ENCODE measurements at regions not wholly inside any gene's neighbourhood (a gene's known extent, or its start where the extent isn't known, plus 50 kb on each side); places are given as distances from the start of the nearest gene placed in this dataset.

GRCh38 chr3:72155391-72156064, 370.6 kb upstream of the PROK2 start:
- DNase-seq (ENCODE audit: low spot score) = no peak
- intact Hi-C loops (cut with DNase I) = loop anchor here (10.0 kb wide), 1 partner anchor 289 kb away; the partner anchor contains the start of gene RYBP

DNA sequence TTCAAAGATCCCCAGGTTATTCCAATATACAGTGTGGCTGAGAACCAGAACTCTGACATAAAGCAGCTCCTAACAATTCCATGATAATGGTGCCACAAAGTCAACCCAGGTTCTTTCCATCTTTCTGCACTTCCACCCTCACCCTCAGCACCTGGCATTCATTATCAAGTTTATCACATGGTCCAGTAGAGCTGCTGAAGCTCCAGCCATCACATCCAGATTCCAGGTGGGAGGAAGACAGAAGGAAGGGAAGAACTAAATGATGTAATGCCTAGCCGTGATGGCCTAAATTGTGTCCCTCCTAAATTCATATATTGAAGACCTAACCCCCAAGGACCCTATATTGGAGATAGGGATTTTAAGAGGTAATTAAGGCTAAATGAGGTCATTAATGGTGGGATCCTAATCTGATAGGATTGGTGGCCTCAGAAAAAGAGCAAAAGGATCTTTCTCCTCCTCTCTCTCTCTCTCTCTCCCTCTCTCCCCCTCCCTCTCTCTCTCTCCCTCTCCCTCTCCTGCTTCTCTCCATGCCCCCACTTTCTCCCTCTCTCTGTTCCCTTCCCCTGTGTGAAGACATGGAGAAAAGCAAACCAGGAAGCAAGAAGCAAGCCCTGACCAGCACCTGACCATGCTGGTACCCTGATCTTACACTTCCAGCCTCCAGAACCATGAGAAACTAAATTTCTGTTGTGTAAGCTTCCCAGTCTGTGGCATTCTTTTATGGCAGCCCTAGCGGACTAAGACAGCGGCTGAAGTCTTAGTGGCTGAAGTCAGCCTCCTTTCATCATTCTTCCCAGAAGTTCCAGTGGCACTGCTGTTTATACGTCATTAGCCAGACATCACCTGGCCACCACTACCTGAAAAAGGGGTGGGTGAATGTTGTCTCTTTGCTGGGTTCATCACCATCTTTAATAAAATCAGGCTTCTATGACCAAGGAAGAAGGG, 369.7 kb upstream of the PROK2 start:
- DNase-seq (ENCODE audit: low spot score) = no peak
- intact Hi-C loops (cut with DNase I) = loop anchor here (10.0 kb wide), 1 partner anchor 290 kb away; the partner anchor contains the start of gene RYBP

DNA sequence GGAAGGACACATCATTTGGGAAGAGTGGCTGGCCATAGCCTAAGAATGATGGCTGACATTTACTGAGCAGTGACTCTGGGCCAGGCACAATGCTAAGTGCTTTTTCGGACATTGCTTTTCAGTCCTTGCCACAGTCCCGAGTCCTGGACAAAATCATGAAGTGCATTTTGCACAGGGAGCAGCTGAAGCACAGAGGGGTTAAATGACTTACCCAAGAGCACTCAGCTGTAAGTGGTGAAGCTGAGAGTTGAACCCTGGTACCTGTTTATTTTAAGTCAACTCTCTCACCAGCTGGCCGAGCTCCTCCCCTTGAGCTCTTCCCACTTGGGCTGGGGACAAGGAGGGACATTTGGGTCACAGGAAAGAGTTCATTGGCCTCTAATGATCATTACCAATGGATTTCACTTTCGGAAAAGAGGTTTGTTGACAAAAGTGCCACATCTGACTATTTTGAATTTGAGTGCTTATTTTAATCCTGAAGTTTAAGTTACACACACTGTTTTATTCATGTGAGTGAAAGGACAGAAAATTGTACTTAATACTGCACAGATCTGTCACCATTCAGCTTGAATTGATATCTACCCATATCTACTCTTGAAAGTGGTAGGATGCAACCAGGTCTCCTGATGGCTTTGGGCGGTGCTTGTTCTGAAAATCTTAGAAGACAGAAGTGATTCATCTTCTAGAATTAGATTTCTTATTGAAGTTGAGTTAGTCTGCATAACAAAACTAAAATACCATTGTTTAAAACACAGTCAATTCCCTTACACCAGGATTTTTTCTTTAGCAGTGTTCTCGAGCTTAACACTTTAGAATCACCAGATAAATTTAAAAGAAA, 368.7 kb upstream of the PROK2 start:
- intact Hi-C loops (cut with DNase I) = loop anchor here (10.0 kb wide), 1 partner anchor 291 kb away; the partner anchor contains the start of gene RYBP
- DNase-seq (ENCODE audit: low spot score) = no peak

DNA sequence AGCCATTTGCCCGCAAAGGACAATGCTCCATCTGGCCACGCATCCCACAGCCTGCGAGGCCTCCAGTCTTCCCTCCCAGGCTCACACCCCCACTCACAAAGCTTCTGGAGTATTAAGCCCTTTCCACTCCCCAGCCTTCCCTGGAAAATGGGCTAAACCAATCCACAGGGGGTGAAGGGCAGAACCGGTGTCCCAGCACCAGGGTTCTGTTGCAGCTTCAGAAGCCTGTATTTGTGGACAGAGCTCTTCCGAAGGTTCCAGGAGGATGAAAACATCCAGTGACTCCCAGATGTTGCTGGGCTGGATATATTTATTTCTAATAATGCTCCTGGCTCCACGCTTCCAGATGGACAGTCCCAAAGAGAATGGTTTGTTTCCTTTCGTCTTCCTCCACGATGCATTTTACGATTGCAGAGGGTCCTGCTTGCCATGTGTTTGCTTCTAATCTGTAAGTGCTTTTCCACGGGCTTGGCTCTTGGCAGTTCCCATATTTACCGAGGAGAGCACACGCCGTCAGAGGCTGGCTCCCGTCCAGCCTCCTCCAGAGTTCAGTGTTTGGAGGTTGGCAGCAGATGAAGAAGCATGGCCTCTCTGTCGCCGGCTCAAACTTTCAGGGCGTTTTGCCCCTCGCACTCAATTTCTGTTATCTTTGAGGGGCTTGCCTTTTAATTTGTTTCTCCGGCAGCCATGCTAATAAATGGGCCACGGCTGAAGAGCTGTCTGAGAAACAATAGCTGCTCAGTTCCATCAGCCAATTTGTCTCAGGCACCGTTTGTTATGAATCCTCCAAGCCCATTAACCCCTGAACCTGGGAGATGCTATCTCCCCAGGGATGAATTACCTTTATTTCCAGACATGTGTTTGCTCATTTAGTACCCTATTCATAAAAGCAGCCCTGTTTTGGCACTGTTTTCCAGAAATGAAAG, 367.9 kb upstream of the PROK2 start:
- intact Hi-C loops (cut with DNase I) = loop anchor here (10.0 kb wide), 1 partner anchor 292 kb away; the partner anchor contains the start of gene RYBP
- no peak for DNase-seq (ENCODE audit: low spot score)

DNA sequence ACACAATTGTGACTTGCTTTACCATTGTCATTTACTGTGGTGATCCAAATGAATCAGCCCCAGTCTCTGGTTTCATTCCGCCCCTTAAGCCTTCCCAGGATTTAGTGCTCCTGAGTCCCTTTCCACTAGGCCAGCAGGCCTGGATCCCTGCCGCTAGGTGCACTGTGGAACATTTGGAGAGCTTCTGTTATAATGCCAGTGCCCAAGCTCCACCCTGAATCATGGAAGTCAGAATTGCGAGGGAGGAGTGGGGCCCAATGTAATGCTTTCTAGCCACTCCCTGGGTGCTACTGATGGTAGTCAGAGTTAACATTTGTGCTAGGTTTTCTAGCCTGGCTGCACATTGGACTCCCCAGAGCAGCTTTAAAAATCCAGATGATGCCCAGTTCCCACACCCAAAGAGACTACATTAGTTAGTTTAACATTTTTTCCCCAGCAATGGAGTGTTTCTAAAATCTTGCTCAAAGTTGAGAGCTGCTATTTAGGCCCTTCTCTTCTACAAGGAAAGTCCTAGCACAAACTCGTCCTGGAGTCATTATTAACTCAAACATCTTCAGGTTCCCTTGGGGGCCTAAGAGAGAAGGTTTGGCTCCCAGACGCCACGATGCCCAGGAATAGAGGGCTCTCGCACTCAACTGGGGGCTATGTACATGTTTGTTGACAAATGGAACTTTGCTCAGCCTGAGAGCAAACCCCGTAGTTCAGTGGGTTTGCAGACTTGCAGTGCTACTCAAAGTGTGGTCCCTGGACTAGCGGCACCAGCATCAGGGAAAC, 366.7 kb upstream of the PROK2 start:
- intact Hi-C loops (cut with DNase I) = loop anchor here (10.0 kb wide), 1 partner anchor 293 kb away; the partner anchor contains the start of gene RYBP
- no peak for DNase-seq (ENCODE audit: low spot score)

DNA sequence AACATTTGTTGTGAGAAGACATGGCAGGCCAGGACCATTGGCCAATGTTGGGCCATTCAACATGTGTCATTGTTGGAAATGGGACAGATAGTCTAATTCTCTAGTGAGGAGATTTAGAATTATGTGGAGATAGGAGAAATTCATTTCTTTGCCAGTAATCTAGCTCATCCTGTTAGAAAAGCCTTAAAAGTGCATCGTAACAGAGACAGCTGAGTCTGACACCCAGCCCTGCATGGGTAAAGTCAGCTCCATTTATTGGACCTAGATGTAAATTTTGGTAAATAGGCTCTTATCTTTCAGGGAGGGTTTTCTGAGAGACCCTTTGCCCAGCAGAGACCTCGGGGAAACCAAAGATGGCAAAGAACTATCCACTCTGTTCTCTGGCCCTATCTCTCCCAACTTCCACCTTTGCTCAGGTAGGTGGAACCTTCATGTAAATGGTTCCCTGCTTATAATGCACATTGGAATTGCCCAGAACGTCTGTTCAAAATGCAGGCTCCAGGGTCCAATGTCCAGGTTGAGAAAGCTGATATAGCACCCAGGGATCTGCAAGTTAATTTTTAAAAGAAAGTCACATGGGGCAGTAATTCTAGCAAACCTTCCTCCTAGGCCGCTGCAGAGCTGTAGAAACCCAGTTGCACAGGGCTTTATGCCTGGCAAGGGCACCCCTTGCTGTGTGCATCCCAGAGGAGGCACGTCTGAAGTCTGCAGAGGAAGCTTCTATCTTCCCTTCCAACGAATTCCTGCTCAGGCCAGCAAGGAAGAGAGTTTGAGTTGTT, 365.9 kb upstream of the PROK2 start:
- no peak for DNase-seq (ENCODE audit: low spot score)
- intact Hi-C loops (cut with DNase I) = loop anchor here (10.0 kb wide), 1 partner anchor 294 kb away; the partner anchor contains the start of gene RYBP

DNA sequence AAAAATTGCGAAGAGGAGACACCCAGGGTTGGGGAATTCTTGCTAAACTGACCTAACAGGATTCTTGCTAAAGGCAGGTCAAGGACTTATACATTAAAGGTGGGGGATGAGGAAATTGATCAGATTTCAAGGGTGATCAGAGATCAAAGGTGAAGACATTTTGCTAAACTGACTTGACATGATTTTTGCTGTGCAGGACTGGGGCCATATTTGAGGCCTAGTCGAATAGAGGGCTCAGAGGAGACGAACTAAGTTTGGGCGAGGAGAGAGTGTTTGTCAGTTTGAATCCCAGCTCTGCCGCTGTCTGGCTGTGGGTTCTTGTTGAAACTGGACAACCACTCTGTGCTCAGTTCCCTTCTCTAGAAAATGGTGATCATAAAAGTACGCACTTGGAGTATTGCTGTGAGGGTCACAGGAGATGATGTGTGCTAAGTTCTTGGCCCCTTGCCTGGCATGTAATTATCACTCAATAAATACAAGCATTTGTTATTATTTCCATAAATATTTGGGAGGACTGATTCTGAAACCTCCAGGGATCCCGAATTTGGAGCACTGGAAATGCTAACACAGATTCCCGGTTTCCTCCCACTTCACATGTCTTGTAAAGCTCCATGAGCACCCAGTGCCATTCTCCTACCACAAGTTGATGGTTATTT, 364.8 kb upstream of the PROK2 start:
- intact Hi-C loops (cut with DNase I) = loop anchor here (10.0 kb wide), 2 partner anchors 295 to 675 kb away; partner anchors contain the start of gene RYBP

GRCh38 chr3:72147600-72147999, 362.7 kb upstream of the PROK2 start:
- intact Hi-C loops (cut with DNase I) = loop anchor here (10.0 kb wide), 1 partner anchor 677 kb away; no protein-coding TSS in a partner anchor
- no peak for DNase-seq (ENCODE audit: low spot score)

More for the DNA sequence above, 364.8 kb upstream of the PROK2 start:
- no peak for DNase-seq (ENCODE audit: low spot score)

GRCh38 chr3:72145506-72146380, 360.8 kb upstream of the PROK2 start:
- intact Hi-C loops (cut with DNase I) = loop anchor here (10.0 kb wide), 1 partner anchor 679 kb away; no protein-coding TSS in a partner anchor
- DNase-seq (ENCODE audit: low spot score) = no peak

GRCh38 chr3:72144773-72145505, 360.0 kb upstream of the PROK2 start:
- intact Hi-C loops (cut with DNase I) = loop anchor here (10.0 kb wide), 1 partner anchor 680 kb away; no protein-coding TSS in a partner anchor

DNA sequence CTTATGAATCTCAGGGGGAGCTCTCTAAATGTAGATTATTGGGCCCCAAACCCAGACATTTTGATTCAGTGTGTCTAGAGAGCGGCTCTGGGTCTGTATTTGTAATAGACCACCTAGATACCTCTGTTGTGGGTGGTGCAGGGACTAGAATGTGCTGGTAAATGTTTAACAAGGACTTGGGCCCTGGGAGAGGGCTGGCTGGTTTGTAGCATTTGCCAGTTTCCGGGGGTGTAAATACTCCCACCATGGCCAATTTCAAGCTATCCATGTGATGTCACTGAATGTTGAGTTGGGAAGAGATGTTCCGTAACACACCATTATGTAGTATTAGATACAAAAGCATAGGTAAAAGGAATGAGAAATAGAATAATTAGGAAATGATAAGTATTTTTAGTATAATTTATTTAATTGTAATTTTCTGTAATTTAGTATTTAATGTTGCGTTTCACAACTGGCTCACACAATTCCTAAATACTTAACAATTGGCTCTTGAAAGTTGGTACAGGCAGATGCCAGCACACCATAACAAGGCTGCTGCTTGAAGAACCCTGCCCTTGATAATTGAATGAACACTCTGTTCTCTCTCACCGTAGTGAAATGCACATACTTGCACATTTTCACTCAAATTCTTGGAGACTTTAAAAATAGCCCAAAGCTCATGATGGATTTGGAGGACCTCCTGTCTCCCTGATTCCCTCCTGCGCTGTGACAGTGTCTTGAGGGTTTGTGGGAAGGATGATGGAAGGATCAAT, 359.2 kb upstream of the PROK2 start:
- intact Hi-C loops (cut with DNase I) = loop anchor here (10.0 kb wide), 1 partner anchor 681 kb away; no protein-coding TSS in a partner anchor
- no peak for DNase-seq (ENCODE audit: low spot score)

More at GRCh38 chr3:72144773-72145505, 360.0 kb upstream of the PROK2 start:
- no peak for DNase-seq (ENCODE audit: low spot score)

- intact Hi-C loops (cut with DNase I) = loop anchor here (10.0 kb wide), 1 partner anchor 681 kb away; no protein-coding TSS in a partner anchor
- no peak for DNase-seq (ENCODE audit: low spot score)
Measured at GRCh38 chr3:72143322-72143721, 358.4 kb upstream of the PROK2 start.

DNA sequence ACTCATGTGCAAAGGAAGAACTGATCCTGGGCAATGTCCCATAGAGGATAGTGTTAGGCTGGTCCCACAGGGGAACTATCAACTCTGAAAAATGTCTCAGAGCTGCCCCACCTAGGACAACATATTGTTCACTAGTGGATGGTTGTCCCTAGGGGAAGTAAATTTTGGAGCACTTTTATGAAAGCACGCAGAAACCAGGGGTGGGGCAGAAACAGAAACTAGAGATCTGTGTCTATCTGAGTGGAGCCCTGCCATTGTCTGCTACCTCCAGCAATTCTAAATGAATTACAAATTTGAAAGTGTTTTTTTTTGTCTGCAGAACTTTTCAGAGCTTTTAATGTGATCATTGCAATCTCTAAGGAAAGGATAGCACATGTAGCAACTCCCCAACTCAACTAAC, 357.1 kb upstream of the PROK2 start:
- no peak for DNase-seq (ENCODE audit: low spot score)
- intact Hi-C loops (cut with DNase I) = loop anchor here (10.0 kb wide), 1 partner anchor 683 kb away; no protein-coding TSS in a partner anchor

Data from cardiac septum (tissue), 1 donor.